Calu3 (cell line): ENCODE measurements at regions not wholly inside any gene's neighbourhood (a gene's known extent, or its start where the extent isn't known, plus 50 kb on each side); places are given as distances from the start of the nearest gene placed in this dataset.

ENCODE experiments used
- BruUV-seq: library from RNA; stranded (reverse); fragments of 400-500 nt; replicated peaks from 2 replicates; lab custom pipeline; 2021; lab: Mats Ljungman, UMichigan
- CTCF ChIA-PET: fragments of 300-600 bp; sonication (Branson Sonifier 250); formaldehyde crosslinking; loops from one replicate; lab custom pipeline; 2022; ENCODE audit warnings: antibody characterized with exemption; lab: Charles Lee
- DNase-seq: peaks from one replicate; pipeline ENCODE4 v3.0.0; 2022
- H3K27ac Mint-ChIP-seq: one replicate; pipeline ENCODE4 v1.8.0; 2022; ENCODE audit warnings: mixed read lengths; ENCODE audit not compliant: unreplicated experiment
- H3K27me3 Mint-ChIP-seq: one replicate; pipeline ENCODE4 v1.8.0; 2022; ENCODE audit warnings: mixed read lengths; ENCODE audit not compliant: unreplicated experiment
- H3K36me3 Mint-ChIP-seq: one replicate; pipeline ENCODE4 v1.8.0; 2022; ENCODE audit warnings: mild to moderate bottlenecking, moderate library complexity, mixed read lengths; ENCODE audit not compliant: insufficient read depth, unreplicated experiment
- H3K4me1 Mint-ChIP-seq: one replicate; pipeline ENCODE4 v1.8.0; 2022; ENCODE audit warnings: mild to moderate bottlenecking, low read depth, mixed read lengths; ENCODE audit not compliant: unreplicated experiment
- H3K4me3 Mint-ChIP-seq: one replicate; pipeline ENCODE4 v1.8.0; 2022; ENCODE audit warnings: mild to moderate bottlenecking, low read depth, moderate library complexity, mixed read lengths; ENCODE audit not compliant: unreplicated experiment
- H3K9me3 Mint-ChIP-seq: one replicate; pipeline ENCODE4 v1.8.0; 2022; ENCODE audit warnings: low read depth, mixed read lengths; ENCODE audit not compliant: unreplicated experiment
- intact Hi-C: fragments of 100-400 bp; cut with micrococcal nuclease; formaldehyde crosslinking; loops from one replicate; pipeline ENCODE4 v1.10.0; 2022; ENCODE audit not compliant: unreplicated experiment
- TF ChIP-seq, protein P1 (sequence below): fragments of 200-600 bp; IDR thresholded peaks from one replicate; pipeline ENCODE4 v1.8.0; 2022; ENCODE audit warnings: antibody characterized with exemption; ENCODE audit not compliant: unreplicated experiment

DNA sequence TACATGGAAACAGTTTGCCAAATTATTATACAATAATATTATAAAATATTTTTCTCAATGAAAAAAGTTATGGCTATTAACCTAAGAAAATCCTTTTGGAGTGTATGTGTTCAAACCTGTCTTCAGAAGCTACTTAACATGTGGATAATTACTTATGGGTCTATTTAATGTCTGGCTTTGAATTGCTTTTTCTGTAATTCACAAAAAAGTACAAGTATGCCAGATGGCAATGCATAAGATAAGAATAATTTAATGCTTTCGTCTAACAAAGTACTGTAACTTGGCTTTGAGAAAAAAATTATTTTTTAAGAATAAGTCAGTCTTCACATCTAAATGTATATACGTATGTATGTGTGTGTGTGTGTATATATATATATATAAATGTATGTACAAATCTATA, 1073.0 kb downstream of the TDRD15 start:
- TF ChIP-seq, protein P1, sequence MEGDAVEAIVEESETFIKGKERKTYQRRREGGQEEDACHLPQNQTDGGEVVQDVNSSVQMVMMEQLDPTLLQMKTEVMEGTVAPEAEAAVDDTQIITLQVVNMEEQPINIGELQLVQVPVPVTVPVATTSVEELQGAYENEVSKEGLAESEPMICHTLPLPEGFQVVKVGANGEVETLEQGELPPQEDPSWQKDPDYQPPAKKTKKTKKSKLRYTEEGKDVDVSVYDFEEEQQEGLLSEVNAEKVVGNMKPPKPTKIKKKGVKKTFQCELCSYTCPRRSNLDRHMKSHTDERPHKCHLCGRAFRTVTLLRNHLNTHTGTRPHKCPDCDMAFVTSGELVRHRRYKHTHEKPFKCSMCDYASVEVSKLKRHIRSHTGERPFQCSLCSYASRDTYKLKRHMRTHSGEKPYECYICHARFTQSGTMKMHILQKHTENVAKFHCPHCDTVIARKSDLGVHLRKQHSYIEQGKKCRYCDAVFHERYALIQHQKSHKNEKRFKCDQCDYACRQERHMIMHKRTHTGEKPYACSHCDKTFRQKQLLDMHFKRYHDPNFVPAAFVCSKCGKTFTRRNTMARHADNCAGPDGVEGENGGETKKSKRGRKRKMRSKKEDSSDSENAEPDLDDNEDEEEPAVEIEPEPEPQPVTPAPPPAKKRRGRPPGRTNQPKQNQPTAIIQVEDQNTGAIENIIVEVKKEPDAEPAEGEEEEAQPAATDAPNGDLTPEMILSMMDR = no peak
- peaks cover 9% of the 10 kb centered on the region for H3K9me3 Mint-ChIP-seq
- DNase-seq = no peak
- no peaks in the 10 kb centered on the region for H3K36me3 Mint-ChIP-seq
- H3K4me3 Mint-ChIP-seq = no peak overlapping the region
- no peak overlapping the region for H3K27ac Mint-ChIP-seq
- BruUV-seq = no TSS peak
- H3K4me1 Mint-ChIP-seq = no peaks in the 10 kb centered on the region
- CTCF ChIA-PET = no interaction called here
- intact Hi-C loops = loop anchor here (10.0 kb wide), 1 partner anchor 272 kb away; no protein-coding TSS in a partner anchor
- no peaks in the 10 kb centered on the region for H3K27me3 Mint-ChIP-seq

GRCh38 chr2:22198381-22199283, 1074.9 kb downstream of the TDRD15 start:
- intact Hi-C loops = loop anchor here (10.0 kb wide), 1 partner anchor 274 kb away; no protein-coding TSS in a partner anchor
- TF ChIP-seq, protein P1 = no peak
- H3K9me3 Mint-ChIP-seq = peaks cover 4% of the 10 kb centered on the region
- DNase-seq = no peak
- H3K4me1 Mint-ChIP-seq = no peaks in the 10 kb centered on the region
- H3K27ac Mint-ChIP-seq = no peak overlapping the region
- H3K27me3 Mint-ChIP-seq = no peaks in the 10 kb centered on the region
- no TSS peak for BruUV-seq
- H3K36me3 Mint-ChIP-seq = no peaks in the 10 kb centered on the region
- CTCF ChIA-PET = no interaction called here
- H3K4me3 Mint-ChIP-seq = no peak overlapping the region

DNA sequence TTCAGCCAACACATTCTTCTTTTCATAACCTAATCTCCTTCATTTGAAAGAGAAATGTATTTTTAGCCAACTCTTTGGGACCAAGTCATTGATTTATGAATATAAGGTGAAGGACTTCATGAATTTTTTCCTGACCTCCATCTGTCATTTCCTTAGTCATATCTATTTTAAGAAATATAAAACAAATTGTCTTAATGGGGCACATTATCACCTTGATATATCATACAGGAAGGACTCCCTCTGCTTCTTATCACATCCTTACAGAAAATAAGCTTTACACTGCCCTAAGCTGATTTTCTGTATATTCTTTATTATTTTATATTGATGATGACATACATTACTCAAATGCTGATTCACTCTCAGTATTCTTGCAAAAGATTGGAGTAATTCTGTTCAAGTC, 1076.2 kb downstream of the TDRD15 start:
- no peak overlapping the region for H3K27ac Mint-ChIP-seq
- CTCF ChIA-PET = no interaction called here
- peaks cover 5% of the 10 kb centered on the region for H3K9me3 Mint-ChIP-seq
- no peak for DNase-seq
- no TSS peak for BruUV-seq
- no peaks in the 10 kb centered on the region for H3K27me3 Mint-ChIP-seq
- H3K4me3 Mint-ChIP-seq = no peak overlapping the region
- H3K36me3 Mint-ChIP-seq = no peaks in the 10 kb centered on the region
- TF ChIP-seq, protein P1 = no peak
- no peaks in the 10 kb centered on the region for H3K4me1 Mint-ChIP-seq
- intact Hi-C loops = loop anchor here (10.0 kb wide), 1 partner anchor 275 kb away; no protein-coding TSS in a partner anchor

- no peaks in the 10 kb centered on the region for H3K27me3 Mint-ChIP-seq
- H3K27ac Mint-ChIP-seq = no peak overlapping the region
- intact Hi-C loops = no loop called here
- no peaks in the 10 kb centered on the region for H3K4me1 Mint-ChIP-seq
- no peaks in the 10 kb centered on the region for H3K36me3 Mint-ChIP-seq
- CTCF ChIA-PET = no interaction called here
- peaks cover 9% of the 10 kb centered on the region for H3K9me3 Mint-ChIP-seq
- no TSS peak for BruUV-seq
- TF ChIP-seq, protein P1 = no peak
- DNase-seq = no peak
- H3K4me3 Mint-ChIP-seq = no peak overlapping the region
Measured at GRCh38 chr2:22209545-22209944, 1085.8 kb downstream of the TDRD15 start.
